NOMO-1 treated with dmso at 0.1 percent for 144 hours (cell line): ENCODE measurements at regions not wholly inside any gene's neighbourhood (a gene's known extent, or its start where the extent isn't known, plus 50 kb on each side); places are given as distances from the start of the nearest gene placed in this dataset.
"Not testable (repeated sequence)": the region's sequence is repeated elsewhere in the genome, so short reads cannot be mapped to it uniquely, and the experiment has no call there.

Source experiments
- DNase-seq: peaks from one replicate; lab custom pipeline; 2025; ENCODE audit not compliant: unreplicated experiment; lab: John Stamatoyannopoulos, UW

DNA sequence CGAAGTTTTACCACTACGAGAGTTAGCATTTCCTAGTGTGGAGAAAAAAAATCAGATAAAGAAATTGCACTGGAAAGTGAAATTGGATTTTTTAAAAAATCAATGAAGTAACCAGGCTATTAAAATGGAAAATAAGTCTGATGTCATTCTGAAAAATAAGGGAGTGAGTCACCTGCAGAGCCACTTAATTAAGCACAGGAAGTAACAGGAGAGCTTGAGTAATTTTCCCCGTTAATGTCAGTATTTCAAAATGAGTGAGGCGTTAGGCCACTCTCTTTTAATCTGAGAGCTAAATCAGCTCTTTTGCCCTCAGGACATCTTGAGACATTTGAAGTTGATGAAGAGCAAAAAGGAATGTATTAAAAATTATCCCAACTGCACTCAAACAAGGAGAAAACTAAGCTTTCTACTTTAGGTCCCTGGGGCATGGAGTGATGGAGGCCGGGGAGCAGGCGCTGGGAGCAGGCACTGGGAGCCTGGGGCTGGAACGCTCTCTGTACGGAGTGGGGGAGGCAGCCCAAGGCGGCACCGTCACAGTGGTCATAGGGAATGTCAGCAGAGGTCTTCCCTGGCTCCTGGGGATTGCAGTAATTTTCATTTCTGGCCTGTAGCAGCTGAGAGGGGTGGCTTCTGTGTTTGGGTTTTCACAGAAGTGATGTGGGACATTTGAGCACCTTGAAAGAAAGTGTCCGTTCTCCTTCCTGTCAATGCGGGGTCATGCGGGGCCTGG lies 194.6 kb downstream of the BCL2L11 start:
- DNase-seq: not testable (repeated sequence)

GRCh38 chr2:111316221-111316741 lies 195.6 kb downstream of the BCL2L11 start:
- DNase-seq: not testable (repeated sequence)

GRCh38 chr2:111316881-111317549 lies 196.3 kb downstream of the BCL2L11 start:
- not testable (repeated sequence) for DNase-seq

- DNase-seq: not testable (repeated sequence)
Measured at GRCh38 chr2:111319552-111319951, 198.8 kb downstream of the BCL2L11 start.

- not testable (repeated sequence) for DNase-seq
Measured at GRCh38 chr2:111320264-111320663, 199.6 kb downstream of the BCL2L11 start.

DNA sequence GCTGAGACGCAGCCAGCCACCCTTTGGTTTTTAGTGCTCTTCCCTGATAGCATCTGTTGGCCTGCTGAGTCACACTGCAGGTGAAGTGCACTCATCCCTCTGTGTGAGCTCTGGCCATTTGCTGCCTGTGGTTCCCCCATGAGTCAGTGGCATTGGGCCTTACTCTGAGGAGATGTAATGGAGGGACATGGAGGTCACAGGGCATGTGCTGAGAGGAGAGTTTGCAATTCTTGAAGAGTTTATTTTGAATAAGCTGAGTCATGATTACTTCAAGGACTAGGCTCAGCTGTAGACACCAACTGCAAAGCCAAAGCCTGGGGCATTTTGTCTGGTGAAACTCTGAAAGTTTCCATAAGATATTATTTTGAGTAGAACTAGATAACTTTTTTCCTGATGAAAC lies 200.3 kb downstream of the BCL2L11 start:
- not testable (repeated sequence) for DNase-seq

DNA sequence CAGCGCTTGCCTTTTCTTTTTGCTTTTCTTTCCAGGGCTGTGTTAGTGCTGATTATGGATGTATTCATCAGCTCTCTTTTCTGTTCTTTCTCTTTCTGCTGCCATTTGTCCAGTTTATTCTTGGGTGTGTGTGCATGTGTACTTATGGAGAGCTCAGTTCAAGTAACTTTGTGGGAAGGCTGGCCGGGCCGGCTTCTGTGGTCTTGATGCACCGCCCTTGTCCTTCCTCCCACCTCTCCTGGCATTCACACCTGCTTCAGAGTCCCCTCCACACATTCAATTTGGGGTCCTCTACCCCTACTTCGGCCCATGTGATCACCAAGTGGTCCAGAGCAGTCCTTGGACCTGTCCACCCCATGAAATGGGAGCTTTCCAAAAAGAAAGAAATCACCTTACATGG lies 202.7 kb downstream of the BCL2L11 start:
- DNase-seq: not testable (repeated sequence)

GRCh38 chr2:111327726-111328125 lies 207.0 kb downstream of the BCL2L11 start:
- not testable (repeated sequence) for DNase-seq

DNA sequence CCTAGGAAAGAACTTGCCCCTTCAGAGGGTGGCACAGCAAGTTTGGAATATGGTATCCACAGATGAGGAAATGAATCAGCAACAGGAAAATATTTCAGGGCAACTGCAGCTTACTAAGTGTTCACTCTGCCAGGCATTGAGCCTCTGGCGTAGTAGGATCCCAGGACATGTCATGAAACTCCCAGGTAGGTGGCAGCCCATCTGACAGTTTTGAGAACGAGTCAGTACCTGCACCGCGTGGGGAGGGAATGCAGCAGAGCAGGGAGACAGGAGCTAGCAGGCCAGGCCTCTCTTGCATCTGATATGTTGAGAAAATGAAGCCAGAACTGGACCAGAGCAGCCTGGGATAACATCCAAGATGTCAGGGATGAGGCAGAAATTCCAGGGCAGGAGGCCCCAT lies 208.6 kb downstream of the BCL2L11 start:
- DNase-seq: not testable (repeated sequence)

DNA sequence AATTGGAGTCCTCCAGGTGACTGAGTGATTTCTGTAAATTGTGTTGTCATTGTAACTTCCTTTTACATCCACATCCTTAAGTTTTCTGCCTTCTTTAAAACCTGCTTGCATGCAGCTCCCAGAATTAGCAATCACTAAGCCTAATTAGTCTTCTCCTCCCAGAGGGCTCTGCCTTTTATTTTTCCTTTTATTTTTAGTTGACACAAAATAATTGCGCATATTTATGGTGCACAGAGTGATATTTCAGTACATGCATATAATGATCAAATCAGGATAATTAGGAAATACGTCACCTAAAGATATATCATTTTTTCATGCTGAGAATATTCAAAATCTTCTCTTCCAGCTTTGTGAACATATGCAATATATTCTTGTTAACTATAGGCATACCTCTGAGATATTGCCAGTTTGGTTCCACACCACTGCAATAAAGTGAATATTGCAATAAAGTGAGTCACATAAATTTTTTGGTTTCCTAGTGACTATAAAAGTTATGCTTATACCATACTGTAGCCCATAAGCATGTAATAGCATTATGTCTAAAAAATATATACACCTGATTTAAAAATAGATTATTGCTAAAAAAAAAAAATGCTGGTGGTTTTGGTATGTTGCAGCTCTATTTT lies 210.5 kb downstream of the BCL2L11 start:
- not testable (repeated sequence) for DNase-seq

DNA sequence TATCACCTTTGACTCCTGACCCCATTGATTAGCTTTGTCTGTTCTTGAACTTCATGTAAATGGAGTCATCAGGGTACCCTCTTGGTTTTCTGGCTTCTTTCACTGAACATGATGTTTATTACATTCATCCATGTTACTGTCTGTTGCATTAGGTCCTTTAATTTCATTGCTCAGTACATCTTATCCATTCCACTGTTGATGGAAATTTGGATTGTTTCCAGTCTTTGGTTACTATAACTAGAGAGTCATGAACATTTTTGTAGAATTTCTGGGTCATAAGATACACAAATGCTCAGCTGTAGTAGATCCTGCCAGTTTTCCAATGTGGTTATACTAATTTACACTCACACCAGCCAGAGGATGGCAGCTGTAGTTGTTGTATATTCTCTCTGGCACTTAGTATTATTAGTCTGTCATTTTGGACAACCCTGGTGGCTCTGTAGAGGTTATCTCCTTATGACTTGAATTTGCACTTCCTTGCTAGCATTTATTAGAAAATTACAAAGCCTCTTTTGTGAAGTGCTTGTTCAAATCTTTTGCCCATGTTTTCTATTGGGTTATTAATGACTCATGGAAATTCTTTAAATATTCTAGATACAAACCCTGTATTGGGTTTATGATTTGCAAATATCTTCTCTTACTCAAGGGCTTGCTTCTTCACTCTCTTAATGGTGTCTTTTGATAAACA lies 214.7 kb downstream of the BCL2L11 start:
- DNase-seq: not testable (repeated sequence)

- DNase-seq: not testable (repeated sequence)
Measured at GRCh38 chr2:111338474-111338873, 217.8 kb downstream of the BCL2L11 start.

GRCh38 chr2:111339476-111339875 lies 218.8 kb downstream of the BCL2L11 start:
- DNase-seq: not testable (repeated sequence)

DNA sequence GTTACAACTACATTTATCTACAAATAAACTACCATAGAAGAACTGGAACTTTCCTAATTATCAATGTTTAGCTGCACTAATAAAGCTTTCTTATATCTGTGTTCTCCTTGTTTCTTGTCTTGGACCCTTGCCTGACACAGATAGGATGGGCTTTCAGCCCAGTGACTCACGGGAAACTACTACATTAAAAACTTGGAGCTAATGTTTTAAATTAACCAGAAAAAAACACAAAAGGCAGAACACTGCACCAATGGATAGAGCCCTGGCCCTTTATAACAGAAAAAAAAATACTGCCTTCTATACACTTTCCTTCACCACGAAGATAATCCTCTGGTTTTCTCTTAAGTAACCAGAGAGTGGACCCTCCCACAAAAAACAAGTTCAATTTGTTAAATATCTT lies 223.9 kb downstream of the BCL2L11 start:
- DNase-seq: not testable (repeated sequence)

DNA sequence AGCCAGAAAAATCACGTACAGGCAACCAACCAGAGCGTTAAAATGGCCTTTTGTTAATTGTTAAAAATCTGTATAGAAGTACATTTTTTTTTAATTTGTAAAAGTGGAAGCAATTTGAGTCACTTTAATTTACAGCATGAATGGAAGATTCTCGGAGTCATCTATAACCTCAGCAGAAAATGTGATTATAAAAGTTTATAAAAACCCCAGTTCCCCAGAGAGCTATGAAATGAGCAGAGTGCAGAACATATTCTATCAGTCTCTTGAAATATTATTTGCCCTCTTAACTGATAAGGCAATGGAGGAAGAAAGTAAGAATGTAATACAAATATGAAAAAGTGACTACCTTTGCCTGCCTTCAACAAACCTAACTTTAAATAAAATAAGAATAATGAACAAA lies 224.7 kb downstream of the BCL2L11 start:
- not testable (repeated sequence) for DNase-seq

- DNase-seq: not testable (repeated sequence)
Measured at GRCh38 chr2:111346018-111346930, 225.6 kb downstream of the BCL2L11 start.

DNA sequence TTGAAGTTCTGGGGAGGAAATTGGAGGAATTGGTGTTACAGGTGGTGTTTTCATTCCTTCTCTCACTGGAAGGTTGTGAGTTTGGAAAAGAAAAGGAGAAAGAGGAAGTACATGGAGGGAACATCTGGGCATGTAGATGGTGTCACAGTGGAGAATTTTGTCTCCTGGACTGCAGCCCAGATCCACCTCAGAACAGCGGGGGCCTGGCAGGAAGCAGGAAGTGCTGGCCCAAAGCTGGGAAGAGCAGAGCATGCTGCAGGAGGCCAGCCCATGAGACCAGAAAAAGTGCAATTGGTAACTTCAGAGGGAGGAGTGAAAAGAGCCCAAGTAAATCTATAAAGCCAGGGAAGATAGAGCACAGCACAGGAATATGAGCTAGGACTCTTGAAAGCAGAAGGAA lies 227.0 kb downstream of the BCL2L11 start:
- DNase-seq: not testable (repeated sequence)

GRCh38 chr2:111348316-111348715 lies 227.6 kb downstream of the BCL2L11 start:
- not testable (repeated sequence) for DNase-seq

- DNase-seq: not testable (repeated sequence)
Measured at GRCh38 chr2:111355022-111355817, 234.5 kb downstream of the BCL2L11 start.
